ENCODE measurements at regions not wholly inside any gene's neighbourhood (a gene's known extent, or its start where the extent isn't known, plus 50 kb on each side); places are given as distances from the start of the nearest gene placed in this dataset.
A peak's percentile ranks its signal among the peaks of the same experiment; 100 is the strongest.

GRCh38 chr6:109237077-109237985, 142.0 kb downstream of the CEP57L1 start:
- TF ChIP-seq TAF1 (IDR thresholded peaks at IDR 0.05; ENCODE audit: borderline replicate concordance, insufficient read depth, low read length) (no peak), SIN3A (IDR thresholded peaks at IDR 0.05; ENCODE audit: borderline replicate concordance, insufficient read depth, low read length) (peak; percentile 83; the same call in 1 of the 2 replicates)

DNA sequence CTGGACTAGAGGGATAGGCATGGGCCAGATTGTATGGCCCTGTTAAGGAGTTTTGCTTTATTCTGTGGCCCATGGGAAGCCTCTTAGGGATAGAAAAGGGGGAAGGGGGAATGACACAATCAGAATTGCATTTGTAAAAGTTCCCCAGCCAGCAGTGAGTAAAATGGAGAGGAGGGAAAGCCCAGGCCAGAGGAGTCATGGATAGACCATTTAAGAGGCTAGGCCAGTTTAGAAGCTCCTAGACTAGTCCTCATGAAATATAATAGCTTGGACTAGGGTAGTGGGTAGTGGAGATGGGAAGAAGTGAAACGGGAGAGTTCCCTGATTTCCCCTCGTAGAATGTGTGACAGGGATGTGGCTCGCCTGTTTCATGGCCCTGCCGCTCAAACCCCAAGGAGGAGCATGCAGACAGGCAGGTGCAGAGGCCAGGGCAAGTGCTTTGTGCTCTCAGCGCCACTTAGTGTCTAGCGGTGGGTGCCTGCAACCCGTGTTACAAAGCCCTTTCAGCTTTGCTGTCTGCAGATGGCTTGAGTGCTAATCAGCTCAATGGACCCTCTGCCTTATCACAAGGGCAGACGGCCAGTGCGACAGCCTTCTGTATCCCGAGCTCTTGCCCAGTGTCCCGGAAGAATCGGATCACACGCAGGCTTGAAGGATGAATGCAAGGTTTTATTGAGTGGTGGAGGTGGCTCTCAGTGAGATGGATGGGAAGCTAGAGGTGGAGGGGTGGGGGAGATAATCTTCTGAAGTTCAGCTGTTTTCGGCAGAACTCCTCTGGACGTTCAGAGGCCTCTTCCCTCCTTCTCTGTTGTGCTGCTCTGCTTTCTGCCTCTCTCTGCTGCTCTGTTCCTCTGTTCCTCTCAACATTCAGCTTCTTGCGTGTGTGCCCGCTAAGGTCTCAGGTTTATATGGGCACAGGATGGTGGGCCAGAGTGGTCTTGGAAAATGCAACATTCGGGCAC, 141.1 kb downstream of the CEP57L1 start:
- no peak for TF ChIP-seq TAF1 (IDR thresholded peaks at IDR 0.05; ENCODE audit: borderline replicate concordance, insufficient read depth, low read length)
- TF ChIP-seq SIN3A (IDR thresholded peaks at IDR 0.05; ENCODE audit: borderline replicate concordance, insufficient read depth, low read length), result no peak
- no peak for TF ChIP-seq POLR2AphosphoS5 (IDR thresholded peaks at IDR 0.05; ENCODE audit: low read depth, low read length)
- TF ChIP-seq, protein P1, sequence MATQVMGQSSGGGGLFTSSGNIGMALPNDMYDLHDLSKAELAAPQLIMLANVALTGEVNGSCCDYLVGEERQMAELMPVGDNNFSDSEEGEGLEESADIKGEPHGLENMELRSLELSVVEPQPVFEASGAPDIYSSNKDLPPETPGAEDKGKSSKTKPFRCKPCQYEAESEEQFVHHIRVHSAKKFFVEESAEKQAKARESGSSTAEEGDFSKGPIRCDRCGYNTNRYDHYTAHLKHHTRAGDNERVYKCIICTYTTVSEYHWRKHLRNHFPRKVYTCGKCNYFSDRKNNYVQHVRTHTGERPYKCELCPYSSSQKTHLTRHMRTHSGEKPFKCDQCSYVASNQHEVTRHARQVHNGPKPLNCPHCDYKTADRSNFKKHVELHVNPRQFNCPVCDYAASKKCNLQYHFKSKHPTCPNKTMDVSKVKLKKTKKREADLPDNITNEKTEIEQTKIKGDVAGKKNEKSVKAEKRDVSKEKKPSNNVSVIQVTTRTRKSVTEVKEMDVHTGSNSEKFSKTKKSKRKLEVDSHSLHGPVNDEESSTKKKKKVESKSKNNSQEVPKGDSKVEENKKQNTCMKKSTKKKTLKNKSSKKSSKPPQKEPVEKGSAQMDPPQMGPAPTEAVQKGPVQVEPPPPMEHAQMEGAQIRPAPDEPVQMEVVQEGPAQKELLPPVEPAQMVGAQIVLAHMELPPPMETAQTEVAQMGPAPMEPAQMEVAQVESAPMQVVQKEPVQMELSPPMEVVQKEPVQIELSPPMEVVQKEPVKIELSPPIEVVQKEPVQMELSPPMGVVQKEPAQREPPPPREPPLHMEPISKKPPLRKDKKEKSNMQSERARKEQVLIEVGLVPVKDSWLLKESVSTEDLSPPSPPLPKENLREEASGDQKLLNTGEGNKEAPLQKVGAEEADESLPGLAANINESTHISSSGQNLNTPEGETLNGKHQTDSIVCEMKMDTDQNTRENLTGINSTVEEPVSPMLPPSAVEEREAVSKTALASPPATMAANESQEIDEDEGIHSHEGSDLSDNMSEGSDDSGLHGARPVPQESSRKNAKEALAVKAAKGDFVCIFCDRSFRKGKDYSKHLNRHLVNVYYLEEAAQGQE (IDR thresholded peaks at IDR 0.05; ENCODE audit: insufficient read depth in 1 of 2, low read depth in 2 of 2, low read length in 2 of 2), result no peak
- TF ChIP-seq FOXP2 (optimal IDR thresholded peaks at IDR 0.05; ENCODE audit: borderline replicate concordance, extremely low read depth, extremely low read length, insufficient read depth), result no peak

DNA sequence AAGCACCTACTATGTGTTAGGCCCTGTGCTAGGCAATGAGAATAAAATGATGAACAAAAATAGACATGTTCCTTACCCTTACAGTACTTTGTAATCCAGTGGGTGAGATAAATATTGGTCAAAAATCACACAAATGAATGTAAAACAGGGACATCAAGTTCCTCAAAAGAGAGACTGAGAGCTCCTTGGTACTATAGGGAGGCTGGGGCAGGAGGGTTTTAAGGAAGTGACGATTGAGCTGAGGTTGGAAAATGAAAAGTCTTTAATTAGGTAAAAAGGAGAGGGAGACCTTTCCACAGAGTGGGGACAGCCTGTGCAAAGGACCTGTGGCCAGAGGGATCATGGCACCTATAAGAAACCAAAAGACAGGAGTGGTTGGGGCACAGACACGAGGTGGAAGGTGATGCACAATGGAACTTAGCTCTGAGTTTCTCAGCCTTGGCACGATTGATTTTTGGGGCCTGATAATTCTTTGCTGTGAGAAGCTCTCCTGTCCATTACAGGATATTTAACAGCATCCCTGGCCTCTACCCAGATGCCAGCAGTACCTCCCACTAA, 140.3 kb downstream of the CEP57L1 start:
- TF ChIP-seq POLR2AphosphoS5 (IDR thresholded peaks at IDR 0.05; ENCODE audit: low read depth, low read length), result no peak
- no peak for TF ChIP-seq SIN3A (IDR thresholded peaks at IDR 0.05; ENCODE audit: borderline replicate concordance, insufficient read depth, low read length)
- TF ChIP-seq, protein P1 (IDR thresholded peaks at IDR 0.05; ENCODE audit: insufficient read depth in 1 of 2, low read depth in 2 of 2, low read length in 2 of 2), result no peak
- TF ChIP-seq TAF1 (IDR thresholded peaks at IDR 0.05; ENCODE audit: borderline replicate concordance, insufficient read depth, low read length), result no peak
- no peak for TF ChIP-seq FOXP2 (optimal IDR thresholded peaks at IDR 0.05; ENCODE audit: borderline replicate concordance, extremely low read depth, extremely low read length, insufficient read depth)

DNA sequence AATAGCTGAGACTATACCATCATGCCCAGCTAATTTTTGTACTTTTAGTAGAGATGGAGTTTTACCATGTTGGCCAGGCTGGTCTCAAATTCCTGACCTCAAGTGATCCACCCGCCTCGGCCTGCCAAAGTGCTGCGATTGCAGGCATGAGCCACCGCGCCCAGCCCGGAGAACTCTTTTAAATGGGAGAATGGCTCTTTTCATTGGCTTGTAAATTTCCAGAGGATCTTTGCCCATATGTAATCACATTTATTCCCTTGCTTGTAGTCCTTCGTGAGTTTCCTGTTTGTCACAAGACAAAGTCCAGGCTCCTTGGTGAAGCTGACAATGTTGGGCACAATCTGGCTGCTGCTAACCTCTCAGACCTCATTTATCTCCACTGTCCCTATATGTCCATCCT, 135.1 kb downstream of the CEP57L1 start:
- TF ChIP-seq SIN3A (IDR thresholded peaks at IDR 0.05; ENCODE audit: borderline replicate concordance, insufficient read depth, low read length), result no peak
- no peak for TF ChIP-seq POLR2AphosphoS5 (IDR thresholded peaks at IDR 0.05; ENCODE audit: low read depth, low read length)
- no peak for TF ChIP-seq TAF1 (IDR thresholded peaks at IDR 0.05; ENCODE audit: borderline replicate concordance, insufficient read depth, low read length)
- TF ChIP-seq, protein P1 (IDR thresholded peaks at IDR 0.05; ENCODE audit: insufficient read depth in 1 of 2, low read depth in 2 of 2, low read length in 2 of 2), result no peak
- TF ChIP-seq FOXP2 (optimal IDR thresholded peaks at IDR 0.05; ENCODE audit: borderline replicate concordance, extremely low read depth, extremely low read length, insufficient read depth), result no peak

- TF ChIP-seq TAF1 (IDR thresholded peaks at IDR 0.05; ENCODE audit: borderline replicate concordance, insufficient read depth, low read length), result no peak
- TF ChIP-seq POLR2AphosphoS5 (IDR thresholded peaks at IDR 0.05; ENCODE audit: low read depth, low read length), result no peak
- TF ChIP-seq SIN3A (IDR thresholded peaks at IDR 0.05; ENCODE audit: borderline replicate concordance, insufficient read depth, low read length), result no peak
- TF ChIP-seq FOXP2 (optimal IDR thresholded peaks at IDR 0.05; ENCODE audit: borderline replicate concordance, extremely low read depth, extremely low read length, insufficient read depth), result no peak
- TF ChIP-seq, protein P1 (IDR thresholded peaks at IDR 0.05; ENCODE audit: insufficient read depth in 1 of 2, low read depth in 2 of 2, low read length in 2 of 2), result no peak
Observed at GRCh38 chr6:109229536-109229935, 134.2 kb downstream of the CEP57L1 start.

Measured in PFSK-1 (cell line).